DND-41 (cell line): ENCODE measurements at regions not wholly inside any gene's neighbourhood (a gene's known extent, or its start where the extent isn't known, plus 50 kb on each side); places are given as distances from the start of the nearest gene placed in this dataset.
"Not testable (repeated sequence)": the region's sequence is repeated elsewhere in the genome, so short reads cannot be mapped to it uniquely, and the experiment has no call there.

Source experiments
- ATAC-seq: fragments of 200-7000 bp; cut with Tn5 transposase; 3 replicates; pipeline ENCODE4 v1.9.1; 2021; ENCODE audit warnings: low read depth; ENCODE audit not compliant: insufficient read depth
- DNase-seq: peaks from one replicate; pipeline ENCODE4 v3.0.0-alpha.2; 2020
- H2AFZ ChIP-seq: 2 replicates; pipeline ENCODE4 v1.6.0; 2012; ENCODE audit warnings: low read depth, low read length
- H3K27ac ChIP-seq: 2 replicates; pipeline ENCODE4 v1.5.1; 2012; ENCODE audit warnings: low read length, inconsistent platforms
- H3K27me3 ChIP-seq: fragments of 200-600 bp; sonication (generic); 2 replicates; pipeline ENCODE4 v1.6.0; 2012; ENCODE audit warnings: low read length, mild to moderate bottlenecking, inconsistent platforms; ENCODE audit not compliant: insufficient read depth, poor library complexity
- H3K36me3 ChIP-seq: 2 replicates; pipeline ENCODE4 v1.5.1; 2012; ENCODE audit warnings: low read length, inconsistent platforms; ENCODE audit not compliant: insufficient read depth
- H3K4me1 ChIP-seq: 2 replicates; pipeline ENCODE4 v1.5.1; 2012; ENCODE audit warnings: mild to moderate bottlenecking, low read length; ENCODE audit not compliant: insufficient read depth
- H3K4me2 ChIP-seq: 2 replicates; pipeline ENCODE4 v1.6.0; 2012; ENCODE audit warnings: mild to moderate bottlenecking, moderate library complexity, low read length, inconsistent platforms; ENCODE audit not compliant: insufficient read depth
- H3K4me3 ChIP-seq, 2 experiments: fragments of 200-600 bp in 1 of 2; shearing (Covaris generic) in 1 of 2; 2 replicates each; pipeline ENCODE4 v1.5.1; 2012 to 2016; ENCODE audit warnings: inconsistent platforms in 2 of 2, low read length in 2 of 2, mild to moderate bottlenecking in 2 of 2, low read depth in 1 of 2, moderate library complexity in 1 of 2
- H3K79me2 ChIP-seq: 2 replicates; pipeline ENCODE4 v1.6.0; 2012; ENCODE audit warnings: low read length, inconsistent platforms; ENCODE audit not compliant: insufficient read depth
- H3K9ac ChIP-seq: 2 replicates; pipeline ENCODE4 v1.6.0; 2012; ENCODE audit warnings: low read depth, mild to moderate bottlenecking, inconsistent platforms, low read length, moderate library complexity
- H3K9me3 ChIP-seq: 2 replicates; pipeline ENCODE4 v1.5.1; 2012; ENCODE audit warnings: low read length, moderate library complexity, mild to moderate bottlenecking, inconsistent platforms; ENCODE audit not compliant: insufficient read depth, severe bottlenecking
- H4K20me1 ChIP-seq: 2 replicates; pipeline ENCODE4 v1.6.0; 2012; ENCODE audit warnings: low read length; ENCODE audit not compliant: insufficient read depth
- CTCF ChIP-seq: IDR thresholded peaks from 2 replicates; pipeline ENCODE4 v1.5.1; 2012; ENCODE audit warnings: borderline replicate concordance, low read length, moderate library complexity, mild to moderate bottlenecking; ENCODE audit not compliant: poor library complexity, severe bottlenecking; ENCODE audit errors: extremely low read depth
- EZH2 ChIP-seq: IDR thresholded peaks from 3 replicates; pipeline ENCODE4 v1.6.1; 2012; ENCODE audit warnings: borderline replicate concordance, low read depth, mild to moderate bottlenecking, moderate library complexity, low read length, inconsistent platforms; ENCODE audit not compliant: severe bottlenecking

- Histone ChIP-seq H3K27ac (no peak overlapping the region), H3K4me2 (no peak overlapping the region), H3K9ac (no peak overlapping the region), H3K4me1 (no peaks in the 10 kb centered on the region), H3K36me3 (no peaks in the 10 kb centered on the region), H3K9me3 (no peaks in the 10 kb centered on the region), H3K4me3 (no peak overlapping the region), H3K79me2 (no peaks in the 10 kb centered on the region), H2AFZ (no peak overlapping the region), H3K27me3 (no peaks in the 10 kb centered on the region), H4K20me1 (no peaks in the 10 kb centered on the region)
- TF ChIP-seq CTCF, result no peak
- TF ChIP-seq EZH2, result no peak
- no peak for DNase-seq
- ATAC-seq, result no peak
Measured at GRCh38 chr6:115747719-115748118, 313.0 kb downstream of the FRK start.

GRCh38 chr6:115746583-115746982 is 314.1 kb downstream of the FRK start:
- not testable (repeated sequence) for ATAC-seq, H3K4me3 ChIP-seq, H3K79me2 ChIP-seq

DNA sequence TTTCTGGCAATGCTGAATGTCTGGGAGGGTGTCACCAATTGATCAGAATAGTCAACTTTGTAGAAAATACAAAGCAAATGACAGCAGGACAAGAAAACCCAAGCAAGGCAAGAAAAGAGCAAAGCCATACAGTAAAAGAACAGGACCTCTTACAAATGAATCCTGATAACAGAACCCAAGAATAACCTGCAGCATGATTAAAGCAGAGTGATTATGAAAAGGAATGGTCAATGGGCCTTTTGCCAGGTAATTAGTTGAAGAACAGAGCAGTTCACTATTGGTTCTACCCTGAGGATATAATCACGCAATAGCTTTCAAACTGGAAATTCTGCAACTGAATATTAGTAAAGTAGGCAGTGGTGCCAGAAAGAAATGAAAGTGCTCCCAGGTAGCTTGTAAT is 319.8 kb downstream of the FRK start:
- H3K79me2 ChIP-seq, result no peaks in the 10 kb centered on the region
- DNase-seq, result no peak
- no peak overlapping the region for H3K9ac ChIP-seq
- no peak for TF ChIP-seq EZH2
- TF ChIP-seq CTCF, result no peak
- ATAC-seq, result no peak
- no peak overlapping the region for H2AFZ ChIP-seq
- no peak overlapping the region for H3K4me3 ChIP-seq
- H4K20me1 ChIP-seq, result no peaks in the 10 kb centered on the region
- no peaks in the 10 kb centered on the region for H3K36me3 ChIP-seq
- no peaks in the 10 kb centered on the region for H3K4me1 ChIP-seq
- no peaks in the 10 kb centered on the region for H3K9me3 ChIP-seq
- no peak overlapping the region for H3K4me2 ChIP-seq
- H3K27me3 ChIP-seq, result no peaks in the 10 kb centered on the region
- H3K27ac ChIP-seq, result no peak overlapping the region

More at GRCh38 chr6:115746583-115746982, 314.1 kb downstream of the FRK start:
- not testable (repeated sequence) for H4K20me1 ChIP-seq, H3K4me2 ChIP-seq, H3K9me3 ChIP-seq, H2AFZ ChIP-seq, H3K27ac ChIP-seq, H3K9ac ChIP-seq, H3K27me3 ChIP-seq, H3K36me3 ChIP-seq, H3K4me1 ChIP-seq, DNase-seq

- ATAC-seq (no peak), DNase-seq (no peak)
- TF ChIP-seq CTCF (no peak), EZH2 (no peak)
- H2AFZ ChIP-seq, result no peak overlapping the region
- H3K4me1 ChIP-seq, result no peaks in the 10 kb centered on the region
- no peaks in the 10 kb centered on the region for H3K27me3 ChIP-seq
- no peak overlapping the region for H3K4me2 ChIP-seq
- no peak overlapping the region for H3K4me3 ChIP-seq
- H3K27ac ChIP-seq, result no peak overlapping the region
- H3K79me2 ChIP-seq, result no peaks in the 10 kb centered on the region
- no peak overlapping the region for H3K9ac ChIP-seq
- no peaks in the 10 kb centered on the region for H3K36me3 ChIP-seq
- no peaks in the 10 kb centered on the region for H4K20me1 ChIP-seq
- H3K9me3 ChIP-seq, result no peaks in the 10 kb centered on the region
Measured at GRCh38 chr6:115735610-115736009, 325.1 kb downstream of the FRK start.
